ENCODE measurements at regions not wholly inside any gene's neighbourhood (a gene's known extent, or its start where the extent isn't known, plus 50 kb on each side); places are given as distances from the start of the nearest gene placed in this dataset.
"Not testable (repeated sequence)": the region's sequence is repeated elsewhere in the genome, so short reads cannot be mapped to it uniquely, and the experiment has no call there.

DNA sequence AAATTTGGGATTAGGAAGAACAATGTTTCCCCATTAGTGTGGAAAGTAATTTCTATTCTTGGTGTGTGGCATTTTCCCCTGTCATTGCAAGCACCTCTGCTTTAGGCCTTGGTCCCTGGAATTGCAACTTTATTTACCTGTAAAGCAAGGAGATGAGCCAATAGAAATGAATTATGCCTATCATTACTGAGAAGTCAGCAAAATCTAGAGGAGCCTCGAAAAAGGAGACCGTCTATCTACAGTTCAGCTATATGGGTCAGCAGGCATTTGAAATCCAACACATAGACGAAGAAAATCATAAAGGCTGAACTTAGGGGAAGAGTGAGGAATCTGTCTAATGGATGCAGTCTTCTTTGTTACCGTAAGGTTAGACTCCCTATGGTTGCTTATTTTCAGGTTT lies 161.1 kb downstream of the CCDC71L start:
- Mint-ChIP-seq H3K27ac (no peak overlapping the region), H3K4me1 (peaks cover 8% of the 10 kb centered on the region), H3K4me3 (no peak overlapping the region), H3K9me3 (peaks cover 10% of the 10 kb centered on the region), H3K36me3 (no peaks in the 10 kb centered on the region)
- no peak for DNase-seq (ENCODE audit: low spot score in 2 of 2)
- no peak for ATAC-seq

DNA sequence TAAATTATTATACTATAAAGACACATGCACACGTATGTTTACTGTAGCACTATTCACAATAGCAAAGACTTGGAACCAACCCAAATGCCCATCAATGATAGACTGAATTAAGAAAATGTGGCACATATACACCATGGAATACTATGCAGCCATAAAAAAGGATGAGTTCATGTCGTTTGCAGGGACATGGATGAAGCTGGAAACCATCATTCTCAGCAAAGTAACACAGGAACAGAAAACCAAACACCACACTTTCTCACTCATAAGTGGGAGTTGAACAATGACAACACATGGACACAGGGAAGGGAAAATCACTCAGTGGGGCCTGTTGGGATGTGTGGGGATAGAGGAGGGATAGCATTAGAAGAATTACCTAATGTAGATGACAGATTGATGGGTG lies 163.0 kb downstream of the CCDC71L start:
- not testable (repeated sequence) for H3K9me3 Mint-ChIP-seq; H3K4me1 Mint-ChIP-seq; ATAC-seq; H3K4me3 Mint-ChIP-seq; H3K36me3 Mint-ChIP-seq; DNase-seq (ENCODE audit: low spot score in 2 of 2); H3K27ac Mint-ChIP-seq

DNA sequence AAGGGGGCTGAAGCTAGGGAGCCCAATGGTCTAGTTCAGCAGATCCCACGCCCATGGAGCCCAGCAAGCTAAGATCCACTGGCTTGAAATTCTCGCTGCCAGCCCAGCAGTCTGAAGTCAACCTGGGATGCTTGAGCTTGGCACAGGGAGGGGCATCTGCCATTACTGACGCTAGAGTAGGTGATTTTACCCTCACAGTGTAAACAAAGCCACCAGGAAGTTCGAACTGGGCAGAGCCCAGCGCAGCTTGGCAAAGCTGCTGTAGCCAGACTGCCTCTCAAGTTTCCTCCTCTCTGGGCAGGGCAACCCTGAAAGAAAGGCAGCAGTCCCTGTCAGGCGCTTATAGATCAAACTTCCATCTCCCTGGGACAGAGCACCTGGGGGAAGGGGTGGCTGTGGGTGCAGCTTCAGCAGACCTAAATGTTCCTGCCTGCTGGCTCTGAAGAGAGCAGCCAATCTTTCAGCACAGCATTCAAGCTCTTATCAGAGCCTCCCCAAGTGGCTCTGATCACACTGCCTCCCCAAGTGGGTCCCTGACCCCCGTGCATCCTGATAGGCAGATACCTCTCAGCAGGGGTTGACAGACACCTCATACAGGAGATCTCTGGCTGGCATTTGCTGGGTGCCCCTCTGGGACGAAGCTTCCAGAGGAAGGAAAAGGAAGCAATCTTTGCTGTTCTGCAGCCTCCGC lies 167.8 kb downstream of the CCDC71L start:
- Mint-ChIP-seq H3K9me3 (peaks cover 5% of the 10 kb centered on the region), H3K4me3 (no peak overlapping the region), H3K36me3 (no peaks in the 10 kb centered on the region), H3K4me1 (no peaks in the 10 kb centered on the region), H3K27ac (no peak overlapping the region)
- no peak for ATAC-seq
- no peak for DNase-seq (ENCODE audit: low spot score in 2 of 2)

DNA sequence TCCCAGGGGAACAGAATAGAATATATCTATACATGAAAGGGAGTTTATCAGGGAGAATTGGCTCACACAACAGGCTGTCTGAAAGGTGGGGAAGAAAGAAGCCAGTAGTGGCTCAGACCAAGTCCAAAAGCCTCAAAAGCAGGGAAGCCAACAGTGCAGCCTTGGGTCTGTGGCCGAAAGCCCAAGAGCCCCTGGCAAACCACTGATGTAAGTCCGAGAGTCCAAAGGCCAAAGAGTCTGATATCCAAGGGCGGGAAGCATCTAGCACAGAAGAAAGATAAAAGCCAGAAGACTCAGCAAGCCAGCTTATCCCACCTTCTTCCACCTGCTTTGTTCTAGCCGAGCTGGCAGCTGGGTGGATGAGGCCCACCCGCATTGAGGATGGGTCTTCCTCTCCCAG lies 172.5 kb downstream of the CCDC71L start:
- ATAC-seq (no peak), DNase-seq (ENCODE audit: low spot score in 2 of 2) (no peak)
- Mint-ChIP-seq H3K27ac (no peak overlapping the region), H3K36me3 (no peaks in the 10 kb centered on the region), H3K4me3 (no peak overlapping the region), H3K9me3 (no peaks in the 10 kb centered on the region), H3K4me1 (peaks cover 18% of the 10 kb centered on the region)

DNA sequence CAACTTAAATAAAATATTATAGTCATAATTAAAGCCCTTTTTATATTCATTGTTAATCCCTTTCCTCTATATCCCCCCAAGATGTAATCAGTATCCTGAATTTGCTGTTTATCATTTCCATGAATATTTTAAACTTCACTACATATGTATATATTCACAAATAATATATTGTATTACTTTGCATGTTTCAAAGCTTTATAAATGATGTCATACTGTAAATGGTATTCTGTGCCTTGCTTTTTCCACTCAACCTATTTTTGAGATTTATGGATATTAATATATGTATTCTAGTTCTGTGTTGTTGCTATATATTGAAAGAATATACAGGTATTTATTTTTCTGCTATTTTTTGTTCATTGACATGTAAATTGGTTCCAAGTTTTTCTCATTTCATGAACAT lies 173.1 kb downstream of the CCDC71L start:
- Mint-ChIP-seq H3K4me1 (peaks cover 18% of the 10 kb centered on the region), H3K9me3 (no peaks in the 10 kb centered on the region), H3K4me3 (no peak overlapping the region), H3K27ac (no peak overlapping the region), H3K36me3 (no peaks in the 10 kb centered on the region)
- ATAC-seq (no peak), DNase-seq (ENCODE audit: low spot score in 2 of 2) (no peak)

DNA sequence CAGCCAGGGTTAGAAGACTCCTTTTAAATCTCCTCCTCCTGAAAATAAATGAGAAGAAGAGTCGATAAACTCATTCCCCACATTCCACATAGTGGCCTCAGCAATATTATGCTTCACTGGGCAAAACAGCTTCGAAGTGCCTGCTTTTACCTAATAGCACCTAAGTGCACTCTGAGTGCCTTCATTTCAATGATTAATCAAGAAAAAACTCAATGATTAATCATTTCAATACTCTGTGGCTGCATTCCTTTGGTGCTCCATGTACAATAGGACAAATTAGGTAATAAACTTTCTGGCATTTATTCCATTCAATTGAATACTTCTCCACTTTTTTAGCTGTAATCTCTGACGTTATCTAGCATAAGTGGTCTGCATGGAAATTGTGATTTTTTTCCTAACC lies 174.6 kb downstream of the CCDC71L start:
- Mint-ChIP-seq H3K36me3 (no peaks in the 10 kb centered on the region), H3K27ac (no peak overlapping the region), H3K4me1 (peaks cover 18% of the 10 kb centered on the region), H3K4me3 (no peak overlapping the region), H3K9me3 (no peaks in the 10 kb centered on the region)
- ATAC-seq (no peak), DNase-seq (ENCODE audit: low spot score in 2 of 2) (no peak)

DNA sequence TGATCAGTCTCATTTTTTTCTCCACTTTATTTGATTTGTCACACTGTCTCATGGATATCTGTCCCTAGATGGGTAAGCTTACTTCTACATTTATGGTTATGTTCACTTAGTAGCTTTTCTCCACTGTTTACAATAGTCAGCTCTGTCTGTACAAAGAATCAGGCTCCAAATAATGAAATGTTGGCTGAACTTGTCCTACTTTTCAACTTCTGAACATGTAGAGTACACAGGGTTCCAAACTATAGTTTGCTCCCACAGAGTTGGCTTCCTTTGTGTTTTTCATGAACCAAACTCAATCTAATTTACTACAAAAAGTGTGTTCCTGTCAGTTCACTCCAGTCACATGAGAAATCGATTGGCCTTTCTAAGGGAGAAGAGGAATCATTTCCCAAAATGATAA lies 175.0 kb downstream of the CCDC71L start:
- H3K36me3 Mint-ChIP-seq: no peaks in the 10 kb centered on the region
- H3K9me3 Mint-ChIP-seq: no peaks in the 10 kb centered on the region
- no peak overlapping the region for H3K4me3 Mint-ChIP-seq
- ATAC-seq (no peak), DNase-seq (ENCODE audit: low spot score in 2 of 2) (no peak)
- H3K4me1 Mint-ChIP-seq: peaks cover 20% of the 10 kb centered on the region
- H3K27ac Mint-ChIP-seq: peak overlapping the region; percentile 11

DNA sequence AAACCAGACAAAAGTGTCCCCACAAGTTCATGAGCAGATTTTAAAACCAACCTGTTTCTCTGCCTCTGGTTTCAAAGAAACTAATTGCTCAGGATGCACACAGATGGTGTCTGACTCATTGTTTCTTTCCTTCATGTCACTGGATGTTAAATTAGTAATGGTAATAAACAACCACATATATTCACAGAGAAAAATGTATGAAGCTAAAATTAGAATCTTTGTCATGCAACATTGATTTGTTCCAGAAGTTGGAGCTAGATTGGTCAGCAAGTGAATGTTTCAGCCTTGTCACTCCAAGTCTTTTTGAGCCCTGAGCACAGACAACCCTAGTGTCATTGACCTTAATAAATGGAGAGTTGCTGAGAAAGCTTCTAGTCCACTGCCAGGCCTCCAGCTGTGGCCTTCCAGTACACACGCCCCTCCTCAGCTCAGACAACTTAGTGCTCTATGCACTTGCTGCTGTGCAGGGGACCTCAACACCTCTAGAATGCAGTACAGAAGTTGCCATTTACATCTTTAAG lies 175.9 kb downstream of the CCDC71L start:
- H3K27ac Mint-ChIP-seq: peak overlapping the region; percentile 11
- DNase-seq (ENCODE audit: low spot score in 2 of 2) (no peak), ATAC-seq (peak; percentile 86)
- H3K36me3 Mint-ChIP-seq: no peaks in the 10 kb centered on the region
- no peak overlapping the region for H3K4me3 Mint-ChIP-seq
- no peaks in the 10 kb centered on the region for H3K9me3 Mint-ChIP-seq
- peaks cover 26% of the 10 kb centered on the region for H3K4me1 Mint-ChIP-seq

DNA sequence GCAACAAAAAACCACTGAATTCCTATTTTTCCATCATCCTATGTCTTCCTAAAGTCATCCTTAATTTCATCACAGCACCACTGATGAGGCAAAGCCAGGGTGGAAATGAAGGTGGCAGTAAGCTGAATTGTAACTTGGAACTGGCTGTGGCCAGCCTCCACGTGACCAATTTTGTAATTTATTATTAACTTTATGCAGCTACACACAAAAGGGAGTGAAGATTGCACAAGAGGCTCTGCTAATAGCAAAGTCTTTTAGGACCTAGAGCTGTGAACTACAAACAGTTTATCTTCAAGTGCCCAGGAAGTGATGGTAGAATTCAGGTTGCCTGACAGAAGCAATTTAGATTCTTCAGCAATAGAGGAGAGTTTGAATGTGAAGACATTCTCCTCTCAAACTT lies 176.4 kb downstream of the CCDC71L start:
- Mint-ChIP-seq H3K4me1 (peaks cover 31% of the 10 kb centered on the region), H3K9me3 (no peaks in the 10 kb centered on the region), H3K4me3 (no peak overlapping the region), H3K27ac (peak overlapping the region; percentile 11), H3K36me3 (no peaks in the 10 kb centered on the region)
- ATAC-seq: peak; percentile 20
- DNase-seq (ENCODE audit: low spot score in 2 of 2): no peak

DNA sequence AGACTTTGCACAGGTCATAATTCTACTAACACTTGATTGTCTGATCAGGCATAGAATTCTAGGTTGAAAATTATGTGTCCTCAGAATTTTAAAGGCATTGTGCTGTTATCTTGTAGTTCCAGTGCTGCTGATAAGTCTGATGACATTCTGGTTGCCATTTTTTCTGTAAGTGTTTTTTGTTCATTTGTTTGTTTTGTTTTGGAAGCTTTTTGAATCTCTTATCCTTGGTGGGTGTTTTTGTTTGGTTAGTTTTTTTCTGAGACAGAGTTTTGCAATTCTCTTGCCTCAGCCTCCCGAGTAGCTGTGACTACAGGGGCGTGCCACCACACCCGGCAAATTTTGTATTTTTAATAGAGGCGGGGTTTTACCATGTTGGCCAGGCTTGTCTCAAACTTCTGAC lies 178.9 kb downstream of the CCDC71L start:
- Mint-ChIP-seq H3K36me3 (no peaks in the 10 kb centered on the region), H3K27ac (no peak overlapping the region), H3K9me3 (no peaks in the 10 kb centered on the region), H3K4me1 (peaks cover 32% of the 10 kb centered on the region), H3K4me3 (no peak overlapping the region)
- no peak for DNase-seq (ENCODE audit: low spot score in 2 of 2)
- ATAC-seq: no peak

DNA sequence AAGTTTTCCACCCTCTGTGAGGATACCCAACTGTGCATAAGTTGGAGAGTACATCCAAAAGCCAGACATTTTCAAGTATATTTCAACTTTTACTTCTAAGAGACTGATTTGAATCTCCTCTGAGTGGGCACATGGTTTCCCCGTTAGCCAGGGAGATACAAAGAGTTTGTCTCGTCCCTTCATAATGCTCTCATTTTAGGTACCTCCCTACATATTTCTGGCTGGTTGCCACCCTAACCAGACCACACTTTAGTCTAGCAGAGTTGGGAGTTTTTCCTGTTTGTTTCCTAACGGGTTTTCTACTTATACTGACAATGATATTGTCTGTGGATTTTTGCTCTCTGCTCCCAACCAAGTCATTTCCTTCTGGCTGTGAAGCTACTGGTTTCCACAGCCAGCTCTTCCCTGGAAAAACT lies 180.3 kb downstream of the CCDC71L start:
- H3K9me3 Mint-ChIP-seq: no peaks in the 10 kb centered on the region
- no peak overlapping the region for H3K27ac Mint-ChIP-seq
- no peak overlapping the region for H3K4me3 Mint-ChIP-seq
- ATAC-seq (peak; percentile 36), DNase-seq (ENCODE audit: low spot score in 2 of 2) (no peak)
- H3K36me3 Mint-ChIP-seq: no peaks in the 10 kb centered on the region
- H3K4me1 Mint-ChIP-seq: peaks cover 26% of the 10 kb centered on the region

DNA sequence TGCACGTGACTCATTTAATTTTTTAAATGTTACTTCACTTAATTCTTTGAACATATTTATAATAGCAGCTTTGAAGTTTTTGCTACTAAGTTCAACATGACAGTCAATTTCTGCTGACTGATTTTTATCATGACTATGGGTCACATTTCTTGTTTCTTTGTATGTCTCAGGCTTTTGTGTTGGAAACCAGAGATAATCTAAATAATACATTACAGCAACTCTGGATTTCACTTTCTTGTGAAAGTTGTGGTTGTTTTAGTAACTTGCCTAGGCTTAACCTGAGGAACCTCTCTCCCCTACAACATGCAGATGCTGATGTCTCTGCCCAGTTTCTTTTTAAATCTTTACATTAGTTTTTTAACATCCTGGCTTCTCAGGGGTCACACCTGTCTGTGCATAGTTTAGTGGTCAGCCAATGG lies 180.8 kb downstream of the CCDC71L start:
- Mint-ChIP-seq H3K27ac (no peak overlapping the region), H3K9me3 (no peaks in the 10 kb centered on the region), H3K4me1 (peaks cover 22% of the 10 kb centered on the region), H3K4me3 (no peak overlapping the region), H3K36me3 (no peaks in the 10 kb centered on the region)
- DNase-seq (ENCODE audit: low spot score in 2 of 2) (no peak), ATAC-seq (peak; percentile 87)

DNA sequence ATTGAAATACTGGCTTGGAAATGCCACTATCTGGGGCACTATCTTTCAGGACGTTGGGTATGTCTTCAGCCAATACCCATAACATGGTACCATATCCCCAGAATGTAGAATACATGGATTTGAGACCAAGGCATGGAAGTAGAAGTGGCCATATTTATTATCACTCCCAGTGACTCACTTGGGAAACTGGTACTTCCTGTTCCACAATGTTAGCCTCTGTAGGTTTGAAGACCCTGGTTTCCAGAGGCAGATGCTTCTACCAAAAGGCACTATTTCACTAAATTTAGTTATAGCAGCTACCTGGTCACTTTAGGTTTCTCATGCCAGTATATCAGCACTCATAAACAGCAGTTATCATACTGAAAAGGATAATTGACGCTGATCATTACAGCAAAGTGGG lies 184.2 kb downstream of the CCDC71L start:
- Mint-ChIP-seq H3K9me3 (no peaks in the 10 kb centered on the region), H3K4me3 (no peak overlapping the region), H3K27ac (no peak overlapping the region), H3K4me1 (peaks cover 13% of the 10 kb centered on the region), H3K36me3 (no peaks in the 10 kb centered on the region)
- DNase-seq (ENCODE audit: low spot score in 2 of 2) (no peak), ATAC-seq (no peak)

DNA sequence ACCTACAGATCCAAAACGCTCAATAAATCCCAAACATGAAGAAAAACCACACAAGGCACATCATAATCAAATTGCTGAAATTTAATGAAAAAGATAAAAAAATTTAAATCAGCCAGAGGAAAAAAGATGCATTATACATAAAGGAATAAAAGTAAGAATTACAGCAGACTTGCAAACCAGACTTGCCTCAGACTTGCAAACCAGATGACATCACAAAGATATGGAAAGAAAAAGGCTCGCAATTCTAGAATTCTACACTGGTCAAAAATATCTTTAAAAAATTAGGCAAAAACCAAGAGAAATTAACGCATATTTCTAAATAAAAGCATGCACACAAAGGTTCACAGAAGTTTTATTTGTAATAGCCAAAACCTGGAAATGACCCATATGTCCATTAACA lies 188.0 kb upstream of the NAMPT start:
- no peaks in the 10 kb centered on the region for H3K36me3 Mint-ChIP-seq
- DNase-seq (ENCODE audit: low spot score in 2 of 2) (no peak), ATAC-seq (no peak)
- H3K9me3 Mint-ChIP-seq: no peaks in the 10 kb centered on the region
- H3K4me3 Mint-ChIP-seq: no peak overlapping the region
- H3K4me1 Mint-ChIP-seq: peaks cover 11% of the 10 kb centered on the region
- H3K27ac Mint-ChIP-seq: no peak overlapping the region

DNA sequence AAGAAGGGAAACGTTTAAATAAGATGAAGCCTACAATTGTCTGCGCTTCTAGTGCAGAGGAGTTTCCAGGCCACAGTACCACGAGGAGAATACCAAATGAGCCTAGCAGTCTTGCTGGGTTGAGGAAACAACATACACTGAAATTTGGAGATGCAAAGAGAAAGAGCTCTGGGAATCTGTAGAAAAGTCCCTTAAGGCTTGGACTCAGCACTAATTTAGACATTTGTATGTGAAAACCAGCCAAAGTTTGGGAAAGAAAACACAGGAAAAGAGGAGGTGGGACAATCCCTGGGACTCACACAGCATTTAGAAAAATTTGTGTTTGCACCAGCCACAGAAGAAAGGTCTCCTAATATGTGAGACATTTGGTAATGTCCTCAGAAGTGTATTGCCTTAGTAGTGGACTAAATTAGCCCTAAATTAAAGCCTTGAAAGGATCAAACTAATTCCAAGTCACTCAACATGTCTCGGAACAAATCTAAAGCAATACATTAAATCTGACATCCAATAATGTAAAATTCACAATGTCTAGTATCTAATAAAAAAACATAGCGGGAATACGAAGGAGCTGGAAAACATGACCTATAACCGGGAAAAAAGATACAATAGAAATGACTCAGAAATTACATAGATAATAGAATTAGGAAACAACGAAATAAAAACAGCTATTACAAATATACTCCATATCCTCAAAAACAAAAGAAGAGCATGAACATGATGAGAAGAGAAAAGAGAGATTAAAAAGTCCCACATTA lies 187.1 kb upstream of the NAMPT start:
- DNase-seq (ENCODE audit: low spot score in 2 of 2) (no peak), ATAC-seq (no peak)
- Mint-ChIP-seq H3K4me3 (no peak overlapping the region), H3K27ac (no peak overlapping the region), H3K36me3 (no peaks in the 10 kb centered on the region), H3K4me1 (peaks cover 11% of the 10 kb centered on the region), H3K9me3 (no peaks in the 10 kb centered on the region)

DNA sequence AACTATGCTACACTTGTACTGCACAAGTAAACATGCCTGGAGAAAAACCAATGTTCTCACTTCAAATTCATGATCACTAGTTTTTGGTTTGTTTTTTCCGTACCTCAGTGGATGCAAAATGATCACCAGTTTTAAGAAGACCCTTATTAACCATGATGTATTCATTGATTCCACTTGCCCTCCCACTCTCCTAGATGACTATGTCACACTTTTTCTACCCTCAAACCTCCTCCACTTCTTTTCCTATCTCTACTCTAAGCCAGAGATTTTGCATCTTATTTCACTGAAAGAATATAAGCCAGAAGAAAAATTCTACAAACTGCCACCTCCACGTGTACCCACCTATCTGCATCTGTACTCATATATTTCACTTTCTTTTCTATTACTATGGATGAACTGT lies 186.2 kb upstream of the NAMPT start:
- H3K4me1 Mint-ChIP-seq: peaks cover 11% of the 10 kb centered on the region
- H3K4me3 Mint-ChIP-seq: no peak overlapping the region
- DNase-seq (ENCODE audit: low spot score in 2 of 2) (no peak), ATAC-seq (no peak)
- no peak overlapping the region for H3K27ac Mint-ChIP-seq
- no peaks in the 10 kb centered on the region for H3K36me3 Mint-ChIP-seq
- no peaks in the 10 kb centered on the region for H3K9me3 Mint-ChIP-seq
